Heart right ventricle (tissue), 16 donors: ENCODE measurements at regions not wholly inside any gene's neighbourhood (a gene's known extent, or its start where the extent isn't known, plus 50 kb on each side); places are given as distances from the start of the nearest gene placed in this dataset.

Experiments used
- ATAC-seq, 8 donors: fragments of 200-7000 bp; cut with Tn5 transposase; one replicate each; pipeline ENCODE4 v1.9.1; 2020; ENCODE audit warnings: mild to moderate bottlenecking in 8 of 8, moderate library complexity in 8 of 8, moderate number of reproducible peaks in 1 of 8
- DNase-seq, 2 donors: peaks; one replicate each; pipeline ENCODE4 v3.0.0-alpha.2; 2020
- H3K27ac ChIP-seq, 10 donors: fragments of 200-600 bp; sonication (generic) in 2 of 10; one replicate each; pipeline versions ENCODE4 v1.5.0 to v1.8.0; 2020 to 2022; ENCODE audit warnings: mild to moderate bottlenecking in 3 of 10
- H3K27me3 ChIP-seq, 7 donors: fragments of 200-600 bp; one replicate each; pipeline ENCODE4 v1.8.0; 2021 to 2022; ENCODE audit warnings: mild to moderate bottlenecking in 2 of 7
- H3K36me3 ChIP-seq, 9 donors: fragments of 200-600 bp; sonication (generic) in 1 of 9; one replicate each; pipeline versions ENCODE4 v1.5.0 to v1.8.0; 2020 to 2022; ENCODE audit warnings: mild to moderate bottlenecking in 2 of 9
- H3K4me1 ChIP-seq, 9 donors: fragments of 200-600 bp; sonication (generic) in 1 of 9; one replicate each; pipeline versions ENCODE4 v1.5.0 to v1.8.0; 2020 to 2022; ENCODE audit warnings: mild to moderate bottlenecking in 4 of 9
- H3K4me3 ChIP-seq, 10 donors: fragments of 200-600 bp; sonication (generic) in 2 of 10; one replicate each; pipeline versions ENCODE4 v1.5.0 to v1.8.0; 2020 to 2022; ENCODE audit warnings: mild to moderate bottlenecking in 7 of 10, moderate library complexity in 2 of 10
- H3K9me3 ChIP-seq, 11 donors: fragments of 200-600 bp in 10 of 11; sonication (generic) in 2 of 11; one replicate each; pipeline versions ENCODE4 v1.5.0 to v1.8.0; 2013 to 2022; ENCODE audit warnings: mild to moderate bottlenecking in 2 of 11, control low read depth in 1 of 11, moderate library complexity in 1 of 11
- WGBS, 2 donors: extraction: QIAGEN DNeasy Blood & Tissue Kit; methylation state at CpG; one replicate each; pipeline ENCODE4 v1.1.7; 2013; ENCODE audit warnings: inconsistent platforms in 1 of 2; 5-methylcytosine and 5-hydroxymethylcytosine counted together
- intact Hi-C, 10 donors: fragments of 100-400 bp; cut with DNase I; formaldehyde crosslinking; loops; one replicate each; pipeline versions ENCODE4 v1.11.1 to v1.14.2; 2022
- TF ChIP-seq, protein P1 (sequence below), 9 donors: fragments of 200-600 bp; sonication (generic) in 2 of 9; IDR thresholded peaks; one replicate each; pipeline versions ENCODE4 v1.5.0 to v1.8.0; 2021 to 2022; ENCODE audit warnings: antibody characterized with exemption in 9 of 9, mild to moderate bottlenecking in 5 of 9, moderate library complexity in 1 of 9
- donor health status: Arrhythmogenic right ventricular cardiomyopathy.
- donor health status: ischemic (EF 13 %, LVEDD 7.1; RV severe dilation, severe dysfunction).
- donor health status: healthy with polysubstance abuse.
- donor health status: DM: no; HTN: yes; CAD: no.
- donor health status: DM: no; HTN: no; CAD: no.
- donor health status: ischemic (EF 25% LVEDD 6.9; RV normal size, moderate dysfunction).
- donor health status: ischemic (EF 25% LVEDD 5.7; RV mildly dilated, moderate dysfunction).
- donor health status: healthy.
- donor health status: DM: yes; HTN: yes; CAD: no.
- donor health status: Ischemic cardiomyopathy.
- donor health status: ischemic (EF 35%, LVEDD 5.7; RV mildly dilated, moderate dysfunction).
- donor health status: nonischemic (EF 11% LVEDD 7.7; RV severe dilation, severe dysfunction).
- donor health status: DM: yes; HTN: yes; CAD: no.
- donor health status: PGD.
- donor health status: ischemic (EF 29% LVEDD 5.4; RV normal size, mild dysfunction).
- donor health status: nonischemic (EF 23%, LVEDD 6.1; RV moderate dilation, normal function).

GRCh38 chr9:3659647-3660046, 133.8 kb upstream of the RFX3 start:
- 76 to 87% methylated on average over 2 of the region's 2 CpGs for WGBS, 2 donors
- TF ChIP-seq, protein P1, sequence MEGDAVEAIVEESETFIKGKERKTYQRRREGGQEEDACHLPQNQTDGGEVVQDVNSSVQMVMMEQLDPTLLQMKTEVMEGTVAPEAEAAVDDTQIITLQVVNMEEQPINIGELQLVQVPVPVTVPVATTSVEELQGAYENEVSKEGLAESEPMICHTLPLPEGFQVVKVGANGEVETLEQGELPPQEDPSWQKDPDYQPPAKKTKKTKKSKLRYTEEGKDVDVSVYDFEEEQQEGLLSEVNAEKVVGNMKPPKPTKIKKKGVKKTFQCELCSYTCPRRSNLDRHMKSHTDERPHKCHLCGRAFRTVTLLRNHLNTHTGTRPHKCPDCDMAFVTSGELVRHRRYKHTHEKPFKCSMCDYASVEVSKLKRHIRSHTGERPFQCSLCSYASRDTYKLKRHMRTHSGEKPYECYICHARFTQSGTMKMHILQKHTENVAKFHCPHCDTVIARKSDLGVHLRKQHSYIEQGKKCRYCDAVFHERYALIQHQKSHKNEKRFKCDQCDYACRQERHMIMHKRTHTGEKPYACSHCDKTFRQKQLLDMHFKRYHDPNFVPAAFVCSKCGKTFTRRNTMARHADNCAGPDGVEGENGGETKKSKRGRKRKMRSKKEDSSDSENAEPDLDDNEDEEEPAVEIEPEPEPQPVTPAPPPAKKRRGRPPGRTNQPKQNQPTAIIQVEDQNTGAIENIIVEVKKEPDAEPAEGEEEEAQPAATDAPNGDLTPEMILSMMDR (IDR thresholded peaks at IDR 0.05): no peak

DNA sequence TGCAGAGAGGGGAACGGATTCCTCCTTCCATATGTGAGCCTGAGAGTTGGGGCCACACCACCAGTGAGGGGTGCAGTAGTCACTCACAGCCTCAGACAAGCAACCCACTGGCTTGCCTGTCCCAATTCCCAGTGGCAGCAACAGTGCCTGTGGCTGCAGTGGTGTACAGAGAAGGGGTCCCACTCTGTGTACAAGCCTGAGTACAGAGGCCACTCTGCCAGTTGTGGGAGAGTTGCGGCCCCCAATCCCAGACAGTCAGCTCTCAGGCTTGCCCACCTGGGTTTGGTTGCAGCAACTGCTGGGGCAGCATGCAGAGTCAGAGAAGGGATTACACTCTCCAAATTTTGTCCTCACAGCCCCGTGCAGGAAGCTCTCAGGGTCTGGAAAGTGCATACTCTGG, 133.2 kb upstream of the RFX3 start:
- ATAC-seq (no peak), DNase-seq (no peak)
- Histone ChIP-seq H3K4me1 (no peaks in the 10 kb centered on the region), H3K9me3 (no peaks in the 10 kb centered on the region), H3K27ac (no peak overlapping the region), H3K4me3 (no peak overlapping the region), H3K36me3 (no peaks in the 10 kb centered on the region), H3K27me3 (no peaks in the 10 kb centered on the region)
- intact Hi-C loops: no loop called here
- TF ChIP-seq, protein P1 (IDR thresholded peaks at IDR 0.05): no peak
- WGBS, 2 donors: 90 to 92% methylated on average over 3 of the region's 3 CpGs

More at GRCh38 chr9:3659647-3660046, 133.8 kb upstream of the RFX3 start:
- intact Hi-C loops: no loop called here
- Histone ChIP-seq H3K4me1 (no peaks in the 10 kb centered on the region), H3K27ac (no peak overlapping the region), H3K4me3 (no peak overlapping the region), H3K27me3 (no peaks in the 10 kb centered on the region), H3K9me3 (no peaks in the 10 kb centered on the region), H3K36me3 (no peaks in the 10 kb centered on the region)
- DNase-seq (no peak), ATAC-seq (no peak)

- DNase-seq (no peak), ATAC-seq (no peak)
- Histone ChIP-seq H3K4me1 (no peaks in the 10 kb centered on the region), H3K36me3 (no peaks in the 10 kb centered on the region), H3K27me3 (no peaks in the 10 kb centered on the region), H3K27ac (no peak overlapping the region), H3K4me3 (no peak overlapping the region), H3K9me3 (no peaks in the 10 kb centered on the region)
- TF ChIP-seq, protein P1 (IDR thresholded peaks at IDR 0.05): no peak
- intact Hi-C loops: no loop called here
- 90 to 96% methylated on average over 2 of the region's 2 CpGs for WGBS, 2 donors
Observed at GRCh38 chr9:3656224-3656623, 130.4 kb upstream of the RFX3 start.

DNA sequence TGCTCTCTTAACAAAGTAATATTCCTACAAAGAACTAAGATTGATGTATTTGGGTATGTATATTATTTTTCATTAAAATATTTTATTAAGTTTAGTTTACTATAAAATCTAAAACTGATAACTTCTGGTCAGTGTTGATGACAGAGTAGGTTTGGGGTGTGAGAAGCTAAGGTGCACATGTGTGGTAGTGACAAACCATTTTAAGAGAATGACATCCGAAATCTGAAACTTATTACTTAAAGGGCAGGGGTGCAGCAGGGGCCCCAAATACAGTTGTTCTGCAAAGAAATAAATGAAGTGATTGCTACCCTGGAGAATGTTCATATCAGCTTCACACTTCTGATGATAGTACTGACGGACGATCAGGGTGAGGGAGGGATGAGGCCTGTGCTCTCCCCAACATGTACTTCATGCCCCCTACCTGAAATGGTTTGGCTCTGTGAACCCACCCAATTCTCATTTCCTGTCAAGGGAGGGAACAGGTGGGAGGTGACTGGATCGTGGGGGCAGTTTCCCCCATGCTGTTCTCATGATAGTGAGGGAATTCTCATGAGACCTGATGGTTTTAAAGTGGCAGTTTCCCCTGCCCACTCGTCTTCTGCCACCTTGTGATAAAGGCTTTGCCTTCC, 125.3 kb upstream of the RFX3 start:
- no peaks in the 10 kb centered on the region for H3K27me3 ChIP-seq
- TF ChIP-seq, protein P1 (IDR thresholded peaks at IDR 0.05): no peak
- H3K9me3 ChIP-seq: no peaks in the 10 kb centered on the region
- no peak overlapping the region for H3K27ac ChIP-seq
- intact Hi-C loops: no loop called here
- no peaks in the 10 kb centered on the region for H3K36me3 ChIP-seq
- H3K4me1 ChIP-seq: no peaks in the 10 kb centered on the region
- DNase-seq: no peak
- no peak for ATAC-seq
- WGBS, 2 donors: 55 to 66% methylated on average over 5 of the region's 5 CpGs
- no peak overlapping the region for H3K4me3 ChIP-seq
